ENCODE measurements at regions not wholly inside any gene's neighbourhood (a gene's known extent, or its start where the extent isn't known, plus 50 kb on each side); places are given as distances from the start of the nearest gene placed in this dataset.
"Not testable (repeated sequence)": the region's sequence is repeated elsewhere in the genome, so short reads cannot be mapped to it uniquely, and the experiment has no call there.

DNA sequence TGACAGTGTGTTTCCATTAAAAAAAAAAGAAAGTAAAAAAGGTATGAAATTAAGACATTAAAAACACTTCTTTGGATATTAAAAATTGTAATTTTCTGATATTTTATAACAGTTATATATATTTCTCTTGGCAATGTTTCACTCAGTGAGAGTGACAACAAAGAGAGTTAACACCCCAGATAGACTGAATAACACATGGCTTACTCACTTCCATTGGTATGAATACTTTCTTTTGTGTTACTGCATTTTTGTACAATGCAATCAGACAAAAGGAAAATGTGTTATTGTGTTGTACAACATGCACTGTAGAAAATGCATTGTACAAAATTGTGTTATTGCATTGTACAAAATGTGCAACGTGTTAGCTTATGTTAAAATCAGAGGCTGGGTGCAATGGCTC lies 676.6 kb upstream of the AMELY start:
- not testable (repeated sequence) for H3K9ac ChIP-seq (ENCODE audit: low read length); H3K27me3 ChIP-seq (ENCODE audit: control insufficient read depth, insufficient read depth, low read length); H3K4me1 ChIP-seq (ENCODE audit: control insufficient read depth, insufficient read depth, low read length); H3K4me3 ChIP-seq (ENCODE audit: low read length); H3K9me3 ChIP-seq (ENCODE audit: control insufficient read depth, low read length); H3K36me3 ChIP-seq (ENCODE audit: control insufficient read depth, insufficient read depth, low read length)

DNA sequence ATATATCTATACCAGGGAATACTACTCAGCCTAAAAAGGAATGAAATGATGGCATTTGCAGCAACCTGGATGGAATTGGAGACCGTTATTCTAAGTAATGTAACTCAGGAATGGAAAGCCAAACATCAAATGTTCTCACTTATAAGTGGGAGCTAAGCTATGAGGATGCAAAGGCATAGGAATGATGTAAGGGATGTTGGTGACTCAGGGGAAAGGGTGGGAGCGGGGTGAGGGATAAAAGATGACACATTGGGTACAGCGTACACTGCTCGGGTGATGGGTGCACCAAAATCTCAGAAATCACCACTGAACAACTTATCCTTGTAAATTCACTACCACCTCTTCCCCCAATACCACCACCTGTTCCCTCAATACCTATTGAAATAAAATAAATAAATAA lies 651.0 kb upstream of the AMELY start:
- Histone ChIP-seq H3K4me1 (ENCODE audit: control insufficient read depth, insufficient read depth, low read length) (peaks cover 7% of the 10 kb centered on the region), H3K9ac (ENCODE audit: low read length) (no peak overlapping the region), H3K36me3 (ENCODE audit: control insufficient read depth, insufficient read depth, low read length) (no peaks in the 10 kb centered on the region), H3K4me3 (ENCODE audit: low read length) (no peak overlapping the region), H3K9me3 (ENCODE audit: control insufficient read depth, low read length) (no peaks in the 10 kb centered on the region), H3K27me3 (ENCODE audit: control insufficient read depth, insufficient read depth, low read length) (no peaks in the 10 kb centered on the region)

DNA sequence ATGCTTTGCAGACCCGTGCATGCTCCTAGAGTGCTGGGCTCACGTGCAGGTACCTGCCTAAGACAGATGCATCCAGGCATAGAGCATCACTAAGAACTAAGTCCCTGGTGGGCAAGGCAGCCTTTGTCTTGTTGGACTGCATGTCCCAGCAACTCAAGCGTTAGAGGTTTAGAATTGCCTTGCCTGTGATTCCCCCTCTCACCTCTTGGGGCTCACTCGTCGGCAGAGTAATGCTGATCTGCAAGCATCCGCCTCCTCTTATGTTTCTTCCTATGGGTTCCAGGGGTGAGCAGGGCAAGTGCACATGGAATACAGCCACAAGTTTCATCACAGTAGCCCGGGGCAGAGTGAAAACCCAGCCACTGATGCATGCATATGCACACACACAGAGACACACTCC lies 646.1 kb upstream of the AMELY start:
- Histone ChIP-seq H3K27me3 (ENCODE audit: control insufficient read depth, insufficient read depth, low read length) (no peaks in the 10 kb centered on the region), H3K9ac (ENCODE audit: low read length) (no peak overlapping the region), H3K4me1 (ENCODE audit: control insufficient read depth, insufficient read depth, low read length) (peaks cover 7% of the 10 kb centered on the region), H3K4me3 (ENCODE audit: low read length) (no peak overlapping the region), H3K9me3 (ENCODE audit: control insufficient read depth, low read length) (no peaks in the 10 kb centered on the region), H3K36me3 (ENCODE audit: control insufficient read depth, insufficient read depth, low read length) (no peaks in the 10 kb centered on the region)

DNA sequence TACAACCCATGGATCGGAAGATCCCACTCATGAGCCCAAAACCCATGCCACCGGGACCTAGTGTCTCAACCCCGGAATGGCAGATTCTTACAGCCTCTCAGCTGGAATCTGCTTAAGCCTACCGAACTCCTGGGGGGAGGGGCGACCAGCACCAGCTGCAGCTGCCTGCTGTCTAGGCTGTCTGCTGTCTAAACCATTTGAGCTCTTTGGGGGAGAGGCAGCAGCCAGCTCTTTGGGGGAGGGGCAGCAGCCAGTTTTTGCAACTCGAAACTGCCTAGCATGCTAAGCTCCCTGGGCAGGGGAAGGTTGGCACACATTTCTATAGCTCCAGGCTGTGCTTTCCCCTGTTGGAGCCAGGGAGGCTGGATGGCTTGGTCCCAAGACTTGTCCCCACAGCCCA lies 643.5 kb upstream of the AMELY start:
- H3K9me3 ChIP-seq (ENCODE audit: control insufficient read depth, low read length), result no peaks in the 10 kb centered on the region
- no peaks in the 10 kb centered on the region for H3K36me3 ChIP-seq (ENCODE audit: control insufficient read depth, insufficient read depth, low read length)
- no peaks in the 10 kb centered on the region for H3K27me3 ChIP-seq (ENCODE audit: control insufficient read depth, insufficient read depth, low read length)
- H3K4me3 ChIP-seq (ENCODE audit: low read length), result no peak overlapping the region
- H3K9ac ChIP-seq (ENCODE audit: low read length), result no peak overlapping the region
- no peaks in the 10 kb centered on the region for H3K4me1 ChIP-seq (ENCODE audit: control insufficient read depth, insufficient read depth, low read length)

DNA sequence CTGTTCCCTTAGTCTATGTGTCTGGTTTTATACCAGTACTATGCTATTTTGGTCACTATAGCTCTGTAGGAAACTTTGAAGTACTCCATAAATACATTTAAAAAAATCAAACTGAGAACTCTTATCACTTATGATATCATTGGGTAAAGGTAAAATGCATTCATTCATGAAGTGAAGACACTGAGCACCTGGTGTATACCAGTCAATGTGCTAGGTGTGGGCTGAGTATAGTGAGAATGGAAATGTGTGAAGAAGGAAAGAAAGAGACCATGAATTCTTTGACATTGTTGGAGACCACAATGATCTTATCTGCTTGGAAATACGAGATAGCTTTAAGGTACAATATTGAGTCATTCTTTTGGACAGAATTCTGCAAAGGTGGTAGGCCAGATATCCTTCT lies 633.5 kb upstream of the AMELY start:
- Histone ChIP-seq H3K36me3 (ENCODE audit: control insufficient read depth, insufficient read depth, low read length) (no peaks in the 10 kb centered on the region), H3K9me3 (ENCODE audit: control insufficient read depth, low read length) (no peaks in the 10 kb centered on the region), H3K27me3 (ENCODE audit: control insufficient read depth, insufficient read depth, low read length) (no peaks in the 10 kb centered on the region), H3K4me3 (ENCODE audit: low read length) (no peak overlapping the region), H3K4me1 (ENCODE audit: control insufficient read depth, insufficient read depth, low read length) (peaks cover 7% of the 10 kb centered on the region), H3K9ac (ENCODE audit: low read length) (no peak overlapping the region)

DNA sequence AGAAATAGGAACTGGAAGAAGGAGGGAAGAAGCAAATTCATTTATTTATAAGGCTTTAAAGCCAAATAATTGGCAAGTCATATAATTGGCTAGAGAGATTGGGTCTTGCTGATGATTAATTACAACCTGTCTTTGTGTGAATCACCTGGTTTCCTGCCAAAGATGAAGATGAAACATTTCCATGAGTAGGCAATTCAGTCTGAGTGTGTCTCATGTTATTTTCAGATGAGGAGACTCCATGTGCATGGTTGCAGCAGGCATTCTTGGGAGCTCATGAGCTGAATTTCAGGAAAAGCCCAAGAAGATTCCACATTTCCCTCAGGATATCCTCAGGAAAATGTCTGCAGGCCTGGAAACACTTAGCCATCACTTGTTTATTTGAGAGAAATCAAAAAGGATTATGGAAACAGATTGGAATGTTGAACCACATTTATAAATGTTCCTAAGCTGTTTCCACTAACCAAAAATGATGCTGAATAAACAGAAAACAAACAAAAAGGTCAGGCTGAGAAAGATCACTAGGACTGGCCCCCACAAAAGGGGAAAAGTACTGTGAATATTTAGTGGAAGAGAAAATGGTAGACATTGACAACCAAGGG lies 632.7 kb upstream of the AMELY start:
- Histone ChIP-seq H3K27me3 (ENCODE audit: control insufficient read depth, insufficient read depth, low read length) (no peaks in the 10 kb centered on the region), H3K9me3 (ENCODE audit: control insufficient read depth, low read length) (no peaks in the 10 kb centered on the region), H3K9ac (ENCODE audit: low read length) (no peak overlapping the region), H3K36me3 (ENCODE audit: control insufficient read depth, insufficient read depth, low read length) (no peaks in the 10 kb centered on the region), H3K4me3 (ENCODE audit: low read length) (no peak overlapping the region), H3K4me1 (ENCODE audit: control insufficient read depth, insufficient read depth, low read length) (peaks cover 7% of the 10 kb centered on the region)

DNA sequence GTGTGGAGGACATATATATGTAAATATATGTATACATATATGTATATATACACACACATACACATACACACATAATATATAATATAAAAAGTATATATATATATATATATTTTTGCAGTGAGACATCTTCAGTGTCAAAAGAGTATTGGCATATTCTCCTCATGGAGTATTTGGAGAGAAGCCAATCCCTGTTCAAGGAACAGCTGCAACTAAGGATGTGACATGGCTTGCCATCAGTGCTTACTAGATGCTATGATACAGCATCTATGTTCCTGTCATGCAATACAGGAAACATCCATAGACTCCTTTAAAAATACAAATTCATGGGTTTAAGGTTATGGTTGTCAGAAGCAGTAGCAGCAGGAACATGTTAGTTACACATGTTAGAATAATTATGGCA lies 632.0 kb upstream of the AMELY start:
- Histone ChIP-seq H3K4me1 (ENCODE audit: control insufficient read depth, insufficient read depth, low read length) (peaks cover 7% of the 10 kb centered on the region), H3K4me3 (ENCODE audit: low read length) (no peak overlapping the region), H3K36me3 (ENCODE audit: control insufficient read depth, insufficient read depth, low read length) (no peaks in the 10 kb centered on the region)

DNA sequence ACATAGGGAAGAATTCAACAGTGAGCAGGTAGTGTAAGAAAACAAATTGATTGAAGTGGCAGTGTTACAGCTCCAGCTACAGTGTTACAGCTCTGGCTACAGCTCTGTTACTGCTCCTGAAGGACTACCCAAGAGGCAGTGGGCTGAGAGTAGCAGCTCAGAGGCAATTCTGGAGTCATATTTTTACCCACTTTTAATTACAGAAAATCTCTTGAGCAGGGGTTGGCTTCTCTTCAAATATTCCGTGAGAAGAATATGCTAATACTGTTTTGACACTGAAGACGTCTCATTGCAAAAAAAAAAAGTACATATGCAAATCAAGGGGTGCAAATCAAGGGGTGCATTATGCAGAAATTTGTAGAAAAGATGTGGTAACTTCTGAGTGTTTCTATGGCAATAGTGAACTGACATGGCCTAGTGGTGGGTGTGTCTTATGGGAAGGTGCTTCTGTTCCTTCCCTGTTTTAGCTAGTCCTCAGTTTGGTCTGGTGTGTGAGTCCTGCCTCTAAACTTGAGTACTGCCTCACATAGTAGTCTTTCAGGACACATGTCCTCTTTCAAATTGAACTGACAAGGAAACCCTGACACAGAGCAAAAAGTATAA lies 630.8 kb upstream of the AMELY start:
- H3K4me3 ChIP-seq (ENCODE audit: low read length), result no peak overlapping the region
- H3K27me3 ChIP-seq (ENCODE audit: control insufficient read depth, insufficient read depth, low read length), result no peaks in the 10 kb centered on the region
- H3K36me3 ChIP-seq (ENCODE audit: control insufficient read depth, insufficient read depth, low read length), result no peaks in the 10 kb centered on the region
- H3K4me1 ChIP-seq (ENCODE audit: control insufficient read depth, insufficient read depth, low read length), result no peaks in the 10 kb centered on the region
- H3K9ac ChIP-seq (ENCODE audit: low read length), result no peak overlapping the region
- no peaks in the 10 kb centered on the region for H3K9me3 ChIP-seq (ENCODE audit: control insufficient read depth, low read length)

More for the DNA sequence above, 632.0 kb upstream of the AMELY start:
- no peak overlapping the region for H3K9ac ChIP-seq (ENCODE audit: low read length)
- H3K27me3 ChIP-seq (ENCODE audit: control insufficient read depth, insufficient read depth, low read length), result no peaks in the 10 kb centered on the region
- H3K9me3 ChIP-seq (ENCODE audit: control insufficient read depth, low read length), result no peaks in the 10 kb centered on the region

DNA sequence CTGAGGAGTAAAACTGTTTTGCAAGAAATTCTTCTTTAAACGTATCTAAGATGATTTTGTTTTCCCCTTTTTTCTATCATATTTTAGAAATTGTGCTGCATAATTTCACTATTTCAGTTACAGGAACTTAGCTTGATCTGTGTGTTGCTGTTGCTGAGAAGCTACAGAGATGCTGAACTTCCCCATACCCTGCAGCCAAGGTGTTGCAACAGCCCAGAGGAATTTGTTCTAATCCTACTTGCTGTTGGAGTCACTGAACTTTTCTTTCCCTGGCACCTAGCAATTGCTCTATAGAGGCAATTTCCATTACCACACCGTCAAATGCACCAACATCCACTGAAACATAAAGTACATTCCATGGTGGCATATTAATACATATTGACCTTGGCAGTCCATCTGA lies 617.8 kb upstream of the AMELY start:
- Histone ChIP-seq H3K36me3 (ENCODE audit: control insufficient read depth, insufficient read depth, low read length) (no peaks in the 10 kb centered on the region), H3K9ac (ENCODE audit: low read length) (no peak overlapping the region), H3K4me3 (ENCODE audit: low read length) (no peak overlapping the region), H3K27me3 (ENCODE audit: control insufficient read depth, insufficient read depth, low read length) (no peaks in the 10 kb centered on the region), H3K9me3 (ENCODE audit: control insufficient read depth, low read length) (no peaks in the 10 kb centered on the region), H3K4me1 (ENCODE audit: control insufficient read depth, insufficient read depth, low read length) (no peaks in the 10 kb centered on the region)

DNA sequence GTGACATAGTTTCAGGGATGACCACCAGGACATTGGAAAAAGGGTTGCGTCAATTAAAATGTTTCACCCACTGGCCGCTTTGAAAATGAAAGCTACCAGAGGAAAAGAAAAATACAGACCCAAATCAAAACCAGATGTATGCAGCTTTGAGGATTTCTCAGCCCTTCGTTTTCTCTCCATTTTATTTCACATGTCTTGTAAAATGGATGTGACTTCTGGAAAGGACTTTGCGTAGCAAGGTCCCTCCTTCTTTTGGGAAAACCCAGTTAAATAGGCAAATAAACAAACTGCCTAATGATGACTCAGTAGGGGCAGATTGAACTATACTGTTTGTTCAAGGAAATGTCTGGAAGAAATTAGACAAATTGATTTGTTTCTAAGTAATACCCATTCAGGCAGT lies 616.0 kb upstream of the AMELY start:
- H3K27me3 ChIP-seq (ENCODE audit: control insufficient read depth, insufficient read depth, low read length); H3K36me3 ChIP-seq (ENCODE audit: control insufficient read depth, insufficient read depth, low read length); H3K4me1 ChIP-seq (ENCODE audit: control insufficient read depth, insufficient read depth, low read length); H3K4me3 ChIP-seq (ENCODE audit: low read length); H3K9ac ChIP-seq (ENCODE audit: low read length); H3K9me3 ChIP-seq (ENCODE audit: control insufficient read depth, low read length): not testable (repeated sequence)

DNA sequence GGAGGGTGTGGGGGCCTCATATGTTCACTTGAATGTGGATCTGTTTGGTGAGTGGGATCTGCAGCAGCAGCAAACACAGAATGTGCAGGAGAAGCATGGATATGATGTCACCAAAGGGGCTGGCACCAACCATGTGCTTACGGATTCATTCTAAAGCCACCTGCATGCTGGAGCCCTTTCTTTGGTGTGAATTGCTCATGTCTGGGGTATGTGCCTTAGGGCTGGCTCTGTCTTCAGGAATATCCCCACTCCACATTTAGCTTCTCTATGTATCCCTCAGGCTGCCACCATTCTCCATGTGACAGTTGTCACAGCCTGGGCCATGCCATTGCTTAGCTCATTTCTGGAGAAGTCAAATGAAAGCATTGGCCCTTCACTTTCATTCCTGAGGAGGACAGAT lies 606.8 kb upstream of the AMELY start:
- Histone ChIP-seq H3K4me3 (ENCODE audit: low read length) (no peak overlapping the region), H3K9ac (ENCODE audit: low read length) (no peak overlapping the region), H3K4me1 (ENCODE audit: control insufficient read depth, insufficient read depth, low read length) (no peaks in the 10 kb centered on the region)

DNA sequence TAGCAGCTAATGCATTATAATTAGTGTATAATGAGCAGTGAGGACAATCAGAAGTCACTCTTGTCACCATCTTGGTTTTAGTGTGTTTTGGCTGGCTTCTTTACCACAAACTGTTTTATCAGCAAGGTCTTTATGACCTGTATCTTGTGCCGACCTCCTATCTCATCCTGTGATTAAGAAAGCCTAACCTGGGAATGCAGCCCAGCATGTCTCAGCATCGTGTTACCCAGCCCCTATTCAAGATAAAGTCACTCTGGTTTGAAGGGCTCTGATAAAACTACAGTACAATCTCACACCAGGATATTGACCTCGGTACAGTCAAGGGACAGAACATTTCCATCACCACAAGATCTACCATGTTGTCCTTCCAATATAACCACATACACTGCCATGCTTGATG lies 604.7 kb upstream of the AMELY start:
- no peak overlapping the region for H3K9ac ChIP-seq (ENCODE audit: low read length)

More for the DNA sequence above, 606.8 kb upstream of the AMELY start:
- H3K27me3 ChIP-seq (ENCODE audit: control insufficient read depth, insufficient read depth, low read length), result no peaks in the 10 kb centered on the region
- no peaks in the 10 kb centered on the region for H3K36me3 ChIP-seq (ENCODE audit: control insufficient read depth, insufficient read depth, low read length)
- no peaks in the 10 kb centered on the region for H3K9me3 ChIP-seq (ENCODE audit: control insufficient read depth, low read length)

DNA sequence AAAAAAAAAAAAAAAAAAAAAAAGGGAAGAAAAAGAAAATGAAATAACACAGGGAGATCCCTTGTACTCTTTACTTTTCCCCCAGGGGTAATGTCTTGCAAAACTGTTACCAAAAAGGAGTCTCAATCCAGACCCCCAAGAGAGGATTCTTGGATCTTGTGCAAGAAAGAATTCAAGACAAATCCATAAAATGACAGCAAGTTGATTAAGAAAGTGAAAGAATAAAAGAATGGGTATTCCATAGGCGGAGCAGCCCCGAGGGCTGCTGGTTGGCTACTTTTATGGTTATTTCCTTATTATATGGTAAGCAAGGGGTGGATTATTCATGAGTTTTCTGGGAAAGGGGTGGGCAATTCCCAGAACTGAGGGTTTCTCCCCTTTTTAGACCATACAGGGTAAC lies 604.3 kb upstream of the AMELY start:
- H3K4me1 ChIP-seq (ENCODE audit: control insufficient read depth, insufficient read depth, low read length), result no peaks in the 10 kb centered on the region
- H3K36me3 ChIP-seq (ENCODE audit: control insufficient read depth, insufficient read depth, low read length), result no peaks in the 10 kb centered on the region
- no peak overlapping the region for H3K4me3 ChIP-seq (ENCODE audit: low read length)
- H3K9ac ChIP-seq (ENCODE audit: low read length), result no peak overlapping the region
- H3K27me3 ChIP-seq (ENCODE audit: control insufficient read depth, insufficient read depth, low read length), result no peaks in the 10 kb centered on the region
- H3K9me3 ChIP-seq (ENCODE audit: control insufficient read depth, low read length), result no peaks in the 10 kb centered on the region

More for the DNA sequence above, 604.7 kb upstream of the AMELY start:
- H3K4me3 ChIP-seq (ENCODE audit: low read length), result no peak overlapping the region
- no peaks in the 10 kb centered on the region for H3K4me1 ChIP-seq (ENCODE audit: control insufficient read depth, insufficient read depth, low read length)
- no peaks in the 10 kb centered on the region for H3K36me3 ChIP-seq (ENCODE audit: control insufficient read depth, insufficient read depth, low read length)
- no peaks in the 10 kb centered on the region for H3K27me3 ChIP-seq (ENCODE audit: control insufficient read depth, insufficient read depth, low read length)
- no peaks in the 10 kb centered on the region for H3K9me3 ChIP-seq (ENCODE audit: control insufficient read depth, low read length)

All from mucosa of stomach (tissue), 1 donor.